Activated B cell treated with CpG ODN at 0.5 μM for 24 hours (primary cell): ENCODE measurements at regions not wholly inside any gene's neighbourhood (a gene's known extent, or its start where the extent isn't known, plus 50 kb on each side); places are given as distances from the start of the nearest gene placed in this dataset.

Experiments used
- ATAC-seq: fragments of 200-7000 bp; cut with Tn5 transposase; one replicate; pipeline ENCODE4 v1.10.0; 2021; ENCODE audit warnings: low read depth, mild to moderate bottlenecking, moderate library complexity
- CTCF ChIA-PET: fragments of 350-600 bp; sonication (Branson Sonifier 250); formaldehyde crosslinking; loops from one replicate; lab custom pipeline; 2021; ENCODE audit warnings: antibody characterized with exemption; lab: Charles Lee
- POLR2A ChIA-PET: fragments of 350-600 bp; sonication (Branson Sonifier 250); formaldehyde crosslinking; loops from one replicate; lab custom pipeline; 2021; ENCODE audit warnings: antibody characterized with exemption; lab: Charles Lee
- DNase-seq: peaks from one replicate; pipeline ENCODE4 v3.0.0; 2022
- H3K27ac Mint-ChIP-seq: one replicate; pipeline ENCODE4 v1.8.0; 2020; ENCODE audit warnings: mixed read lengths
- H3K27me3 Mint-ChIP-seq: one replicate; pipeline ENCODE4 v1.8.0; 2021; ENCODE audit warnings: mixed read lengths
- H3K36me3 Mint-ChIP-seq: one replicate; pipeline ENCODE4 v1.8.0; 2021; ENCODE audit warnings: low read depth, mixed read lengths
- H3K4me1 Mint-ChIP-seq: one replicate; pipeline ENCODE4 v1.8.0; 2021; ENCODE audit warnings: mixed read lengths
- H3K4me3 Mint-ChIP-seq: one replicate; pipeline ENCODE4 v1.8.0; 2020; ENCODE audit warnings: mild to moderate bottlenecking, mixed read lengths
- H3K9me3 Mint-ChIP-seq: one replicate; pipeline ENCODE4 v1.8.0; 2020; ENCODE audit warnings: mixed read lengths
- intact Hi-C: fragments of 100-400 bp; cut with micrococcal nuclease; formaldehyde crosslinking; loops from one replicate; pipeline ENCODE4 v1.15.1; 2024
- TF ChIP-seq, protein P1 (sequence below): fragments of 200-600 bp; IDR thresholded peaks from one replicate; pipeline ENCODE4 v1.8.0; 2022; ENCODE audit warnings: antibody characterized with exemption, mild to moderate bottlenecking

DNA sequence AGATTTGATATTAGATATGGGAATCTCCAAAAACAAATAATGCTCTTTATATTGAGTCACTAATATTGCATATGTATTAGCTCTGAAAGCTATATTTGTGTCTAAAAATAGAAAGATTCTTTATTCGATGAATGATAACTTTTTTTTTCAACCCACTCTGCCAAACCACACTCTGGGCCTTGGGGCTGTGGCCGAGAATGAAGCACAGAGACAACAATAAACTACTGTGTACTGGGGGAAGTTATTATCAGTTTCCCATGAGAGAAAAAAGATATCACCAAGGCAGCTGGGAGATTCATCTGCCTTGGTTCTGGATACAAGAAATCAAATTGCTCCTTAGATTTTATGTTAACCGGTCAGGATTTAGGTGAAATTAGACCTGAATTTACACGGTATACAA, 762.2 kb downstream of the SUCLG1 start:
- no peaks in the 10 kb centered on the region for H3K27me3 Mint-ChIP-seq
- ChIA-PET POLR2A (no interaction called here), CTCF (no interaction called here)
- intact Hi-C loops: no loop called here
- no peaks in the 10 kb centered on the region for H3K4me1 Mint-ChIP-seq
- peaks cover 10% of the 10 kb centered on the region for H3K9me3 Mint-ChIP-seq
- no peak overlapping the region for H3K27ac Mint-ChIP-seq
- ATAC-seq (no peak), DNase-seq (no peak)
- TF ChIP-seq, protein P1, sequence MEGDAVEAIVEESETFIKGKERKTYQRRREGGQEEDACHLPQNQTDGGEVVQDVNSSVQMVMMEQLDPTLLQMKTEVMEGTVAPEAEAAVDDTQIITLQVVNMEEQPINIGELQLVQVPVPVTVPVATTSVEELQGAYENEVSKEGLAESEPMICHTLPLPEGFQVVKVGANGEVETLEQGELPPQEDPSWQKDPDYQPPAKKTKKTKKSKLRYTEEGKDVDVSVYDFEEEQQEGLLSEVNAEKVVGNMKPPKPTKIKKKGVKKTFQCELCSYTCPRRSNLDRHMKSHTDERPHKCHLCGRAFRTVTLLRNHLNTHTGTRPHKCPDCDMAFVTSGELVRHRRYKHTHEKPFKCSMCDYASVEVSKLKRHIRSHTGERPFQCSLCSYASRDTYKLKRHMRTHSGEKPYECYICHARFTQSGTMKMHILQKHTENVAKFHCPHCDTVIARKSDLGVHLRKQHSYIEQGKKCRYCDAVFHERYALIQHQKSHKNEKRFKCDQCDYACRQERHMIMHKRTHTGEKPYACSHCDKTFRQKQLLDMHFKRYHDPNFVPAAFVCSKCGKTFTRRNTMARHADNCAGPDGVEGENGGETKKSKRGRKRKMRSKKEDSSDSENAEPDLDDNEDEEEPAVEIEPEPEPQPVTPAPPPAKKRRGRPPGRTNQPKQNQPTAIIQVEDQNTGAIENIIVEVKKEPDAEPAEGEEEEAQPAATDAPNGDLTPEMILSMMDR: no peak
- H3K36me3 Mint-ChIP-seq: no peaks in the 10 kb centered on the region
- no peak overlapping the region for H3K4me3 Mint-ChIP-seq

DNA sequence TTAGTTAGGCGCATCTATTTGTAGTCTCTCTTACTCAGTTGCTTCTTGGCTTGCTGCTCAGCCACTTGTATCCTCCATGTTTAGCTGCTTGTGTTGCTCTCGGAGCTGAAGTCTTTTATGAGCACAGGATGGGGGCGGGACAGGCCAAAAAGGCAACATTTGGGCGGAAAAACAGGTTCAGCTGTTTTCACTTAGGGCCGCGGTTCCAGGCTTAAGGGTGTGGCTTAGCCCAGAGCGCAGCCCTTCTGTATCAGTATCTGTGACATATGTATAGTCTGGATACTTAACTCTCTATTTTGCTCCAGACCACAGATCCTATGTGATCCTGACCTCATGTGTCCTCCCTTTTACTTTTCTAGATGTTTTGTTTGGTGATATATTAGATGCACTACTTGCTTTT, 763.5 kb downstream of the SUCLG1 start:
- Mint-ChIP-seq H3K4me3 (no peak overlapping the region), H3K27ac (no peak overlapping the region), H3K4me1 (no peaks in the 10 kb centered on the region), H3K9me3 (peaks cover 10% of the 10 kb centered on the region), H3K36me3 (no peaks in the 10 kb centered on the region), H3K27me3 (no peaks in the 10 kb centered on the region)
- no peak for ATAC-seq
- intact Hi-C loops: no loop called here
- TF ChIP-seq, protein P1: no peak
- ChIA-PET POLR2A (no interaction called here), CTCF (no interaction called here)
- no peak for DNase-seq

GRCh38 chr2:83695037-83695436, 764.0 kb downstream of the SUCLG1 start:
- Mint-ChIP-seq H3K27me3 (no peaks in the 10 kb centered on the region), H3K4me1 (no peaks in the 10 kb centered on the region), H3K4me3 (no peak overlapping the region), H3K9me3 (peaks cover 10% of the 10 kb centered on the region), H3K36me3 (no peaks in the 10 kb centered on the region), H3K27ac (no peak overlapping the region)
- no peak for DNase-seq
- no peak for ATAC-seq
- intact Hi-C loops: no loop called here
- ChIA-PET POLR2A (no interaction called here), CTCF (no interaction called here)
- TF ChIP-seq, protein P1: no peak

DNA sequence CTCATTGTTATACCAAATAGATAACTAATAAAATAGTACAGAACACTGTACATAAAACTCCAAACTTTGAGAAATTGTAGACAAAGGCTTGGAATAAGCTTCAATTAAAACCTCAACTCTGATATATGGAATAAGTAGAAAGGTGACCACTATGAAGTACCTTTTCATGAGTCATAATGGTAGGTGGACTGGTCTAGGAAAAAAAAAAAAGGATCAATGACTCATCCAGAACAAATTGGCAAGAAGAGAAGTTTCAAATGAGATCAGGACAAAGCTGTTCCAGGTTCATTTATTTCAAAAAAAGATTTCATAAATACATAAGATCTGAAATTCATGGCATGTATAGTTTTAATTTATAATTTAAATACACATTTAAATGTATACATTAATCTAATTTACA, 769.7 kb downstream of the SUCLG1 start:
- Mint-ChIP-seq H3K27me3 (no peaks in the 10 kb centered on the region), H3K4me3 (no peak overlapping the region), H3K9me3 (peaks cover 2% of the 10 kb centered on the region), H3K4me1 (no peaks in the 10 kb centered on the region), H3K27ac (no peak overlapping the region), H3K36me3 (no peaks in the 10 kb centered on the region)
- TF ChIP-seq, protein P1: no peak
- DNase-seq (no peak), ATAC-seq (no peak)
- POLR2A ChIA-PET: no interaction called here
- CTCF ChIA-PET: no interaction called here
- intact Hi-C loops: no loop called here

GRCh38 chr2:83686863-83687262, 772.2 kb downstream of the SUCLG1 start:
- CTCF ChIA-PET: no interaction called here
- Mint-ChIP-seq H3K27ac (no peak overlapping the region), H3K4me1 (no peaks in the 10 kb centered on the region), H3K36me3 (no peaks in the 10 kb centered on the region), H3K27me3 (no peaks in the 10 kb centered on the region), H3K4me3 (no peak overlapping the region), H3K9me3 (no peaks in the 10 kb centered on the region)
- no peak for ATAC-seq
- DNase-seq: no peak
- intact Hi-C loops: no loop called here
- TF ChIP-seq, protein P1: no peak
- POLR2A ChIA-PET: no interaction called here
